RPMI8226 (cell line): ENCODE measurements at regions not wholly inside any gene's neighbourhood (a gene's known extent, or its start where the extent isn't known, plus 50 kb on each side); places are given as distances from the start of the nearest gene placed in this dataset.
"Not testable (repeated sequence)": the region's sequence is repeated elsewhere in the genome, so short reads cannot be mapped to it uniquely, and the experiment has no call there.

ENCODE experiments used
- DNase-seq: peaks from one replicate; pipeline ENCODE4 v3.0.0-alpha.2; 2015

- DNase-seq, result no peak
Measured at GRCh38 chr6:51001399-51001798, 182.7 kb downstream of the TFAP2B start.

GRCh38 chr6:51004380-51004779 lies 185.7 kb downstream of the TFAP2B start:
- no peak for DNase-seq

- no peak for DNase-seq
Measured at GRCh38 chr6:51005779-51006178, 187.1 kb downstream of the TFAP2B start.

DNA sequence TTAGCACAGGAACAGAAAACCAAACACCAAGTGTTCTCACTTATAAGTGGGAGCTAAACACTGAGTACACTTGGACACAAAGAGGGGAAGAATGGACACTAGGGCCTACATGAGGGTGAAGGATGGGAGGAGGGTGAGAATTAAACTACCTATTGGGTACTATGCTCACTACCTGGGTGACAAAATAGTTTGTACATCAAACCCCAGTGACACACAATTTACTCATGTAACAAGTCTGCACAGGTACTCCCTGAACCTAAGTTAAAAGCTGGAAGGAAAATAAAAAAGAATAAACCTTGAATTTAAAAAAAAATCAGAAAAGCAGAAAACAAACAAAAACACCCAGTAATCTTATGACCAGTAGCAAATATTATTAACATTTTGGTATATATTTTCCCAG lies 188.6 kb downstream of the TFAP2B start:
- no peak for DNase-seq

DNA sequence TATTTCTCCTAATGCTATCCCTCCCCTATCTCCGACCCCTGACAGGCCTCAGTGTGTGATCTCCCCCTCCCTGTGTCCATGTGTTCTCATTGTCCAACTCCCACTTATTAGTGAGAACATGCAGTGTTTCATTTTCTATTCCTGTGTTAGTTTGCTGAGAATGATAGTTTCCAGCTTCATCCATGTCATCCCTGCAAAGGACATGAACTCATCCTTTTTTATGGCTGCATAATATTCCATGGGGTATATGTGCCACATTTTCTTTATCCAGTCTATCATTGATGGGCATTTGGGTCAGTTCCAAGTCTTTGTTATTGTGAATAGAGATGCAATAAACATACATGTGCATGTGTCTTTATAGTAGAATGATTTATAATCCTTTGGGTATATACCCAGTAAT lies 190.0 kb downstream of the TFAP2B start:
- DNase-seq, result not testable (repeated sequence)

DNA sequence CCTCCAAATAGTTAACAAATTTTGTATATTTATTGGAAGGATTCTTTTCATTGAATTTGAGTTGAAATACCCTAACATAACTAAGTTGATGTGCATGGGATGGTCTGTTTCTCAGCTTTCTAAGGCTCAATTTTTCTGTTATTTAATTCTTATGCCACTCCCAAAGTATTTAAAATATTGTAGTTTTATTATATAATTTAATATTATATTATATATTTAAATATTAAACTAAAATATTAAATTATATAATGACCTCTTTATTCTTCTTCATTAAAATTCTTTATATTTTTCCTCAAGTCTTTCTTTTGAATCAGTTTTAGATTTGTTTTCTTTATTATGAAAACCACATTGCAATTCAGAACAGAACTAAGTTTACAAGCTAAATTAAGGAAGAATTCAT lies 194.7 kb downstream of the TFAP2B start:
- no peak for DNase-seq

DNA sequence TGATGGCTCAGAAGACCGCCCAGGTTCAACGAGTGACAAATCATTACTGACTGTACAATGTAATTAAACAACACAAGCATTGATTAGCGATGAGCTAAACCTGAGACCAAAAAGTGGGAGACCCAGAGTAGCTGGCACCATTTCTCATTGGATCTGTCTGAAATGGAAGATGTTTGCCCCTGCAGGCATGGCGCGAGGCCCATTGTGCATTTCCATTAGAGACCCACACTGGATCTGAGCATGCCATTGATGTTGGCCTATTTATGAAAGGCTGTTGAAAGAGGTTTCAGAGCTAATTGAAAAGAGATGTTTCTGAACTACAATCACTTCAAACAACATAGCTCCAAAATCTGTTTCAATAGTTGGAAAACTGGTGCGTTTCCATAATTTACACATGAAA lies 196.7 kb downstream of the TFAP2B start:
- DNase-seq, result no peak

- no peak for DNase-seq
Measured at GRCh38 chr6:51016489-51016888, 197.8 kb downstream of the TFAP2B start.

DNA sequence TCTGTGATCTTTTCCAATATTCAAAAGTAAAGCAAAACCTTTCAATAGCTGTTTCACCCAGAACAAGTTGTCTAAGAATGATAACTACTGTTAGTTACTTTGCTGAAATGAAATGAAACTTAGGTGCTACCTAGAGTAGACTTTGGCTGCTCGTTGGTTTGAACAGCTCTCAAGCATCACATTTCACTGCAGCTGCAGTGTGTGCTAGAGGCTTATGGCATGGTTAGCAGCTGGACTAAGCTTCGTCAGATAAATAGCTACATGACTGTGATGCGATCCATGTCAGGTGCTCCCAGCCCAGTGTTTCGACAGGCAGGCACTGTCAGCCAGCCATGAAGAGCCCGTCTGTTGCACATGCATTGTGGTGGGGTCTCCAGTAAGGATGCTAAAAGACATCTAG lies 201.1 kb downstream of the TFAP2B start:
- no peak for DNase-seq

- DNase-seq, result no peak
Measured at GRCh38 chr6:51021171-51021570, 202.5 kb downstream of the TFAP2B start.

DNA sequence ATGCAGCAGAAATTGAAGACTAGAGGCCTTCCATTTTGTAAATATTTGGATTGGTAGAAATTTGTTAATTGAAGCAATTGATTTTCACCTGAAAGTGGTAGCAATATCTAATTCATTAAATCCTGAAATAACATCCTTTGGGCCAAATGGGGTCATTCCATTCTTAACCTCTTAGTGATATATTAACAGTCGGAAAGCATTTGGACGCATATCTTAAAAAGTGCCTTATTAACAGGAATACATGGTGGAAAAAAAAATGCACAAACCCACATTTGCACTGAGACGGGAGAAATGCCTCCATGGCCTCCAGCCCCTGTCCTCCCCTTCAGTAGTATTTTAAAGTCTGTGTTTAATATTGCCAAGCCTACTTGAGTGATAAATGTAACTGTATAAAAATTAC lies 205.5 kb downstream of the TFAP2B start:
- no peak for DNase-seq

- DNase-seq, result no peak
Measured at GRCh38 chr6:51025082-51025777, 206.6 kb downstream of the TFAP2B start.

DNA sequence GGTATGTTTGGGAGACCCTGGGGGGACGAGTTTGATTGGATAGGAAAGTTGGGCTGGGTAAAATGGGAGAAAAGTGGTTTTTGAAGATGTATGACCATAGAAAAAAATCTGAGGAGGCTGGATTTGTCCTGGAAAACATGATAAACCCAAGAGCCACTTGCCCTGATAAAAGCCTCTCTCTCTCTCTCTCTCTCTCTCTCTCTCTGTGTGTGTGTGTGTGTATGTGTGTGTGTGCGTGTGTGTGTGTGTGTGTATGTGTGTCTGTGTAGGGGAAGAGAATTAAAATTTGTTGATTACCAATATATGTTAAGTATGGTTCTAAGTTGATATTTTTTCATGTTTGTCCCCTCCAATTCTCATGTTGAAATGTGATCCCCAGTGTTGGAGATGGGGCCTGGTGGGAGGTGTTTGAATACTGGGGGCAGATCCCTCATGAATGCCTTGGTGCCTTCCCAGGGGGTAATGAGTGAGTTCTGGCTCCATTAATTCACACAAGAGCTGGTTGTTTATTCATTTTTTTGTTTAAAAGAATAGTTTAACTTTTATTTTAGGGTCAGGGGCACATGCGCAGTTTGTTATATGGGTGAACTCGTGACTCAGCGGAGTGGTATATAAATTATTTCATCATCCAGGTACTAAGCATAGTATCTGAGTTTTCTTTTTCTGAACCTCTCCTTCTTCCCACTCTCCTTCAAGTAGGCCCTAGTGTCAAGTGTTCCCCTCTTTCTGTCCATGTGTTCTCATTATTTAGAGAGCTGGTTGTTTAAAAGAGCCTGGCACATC lies 208.8 kb downstream of the TFAP2B start:
- DNase-seq, result no peak

- DNase-seq, result no peak
Measured at GRCh38 chr6:51028276-51028675, 209.6 kb downstream of the TFAP2B start.

- DNase-seq, result no peak
Measured at GRCh38 chr6:51029561-51029960, 210.9 kb downstream of the TFAP2B start.

GRCh38 chr6:51045548-51045947 lies 226.9 kb downstream of the TFAP2B start:
- no peak for DNase-seq

- DNase-seq, result no peak
Measured at GRCh38 chr6:51049288-51049982, 230.8 kb downstream of the TFAP2B start.

DNA sequence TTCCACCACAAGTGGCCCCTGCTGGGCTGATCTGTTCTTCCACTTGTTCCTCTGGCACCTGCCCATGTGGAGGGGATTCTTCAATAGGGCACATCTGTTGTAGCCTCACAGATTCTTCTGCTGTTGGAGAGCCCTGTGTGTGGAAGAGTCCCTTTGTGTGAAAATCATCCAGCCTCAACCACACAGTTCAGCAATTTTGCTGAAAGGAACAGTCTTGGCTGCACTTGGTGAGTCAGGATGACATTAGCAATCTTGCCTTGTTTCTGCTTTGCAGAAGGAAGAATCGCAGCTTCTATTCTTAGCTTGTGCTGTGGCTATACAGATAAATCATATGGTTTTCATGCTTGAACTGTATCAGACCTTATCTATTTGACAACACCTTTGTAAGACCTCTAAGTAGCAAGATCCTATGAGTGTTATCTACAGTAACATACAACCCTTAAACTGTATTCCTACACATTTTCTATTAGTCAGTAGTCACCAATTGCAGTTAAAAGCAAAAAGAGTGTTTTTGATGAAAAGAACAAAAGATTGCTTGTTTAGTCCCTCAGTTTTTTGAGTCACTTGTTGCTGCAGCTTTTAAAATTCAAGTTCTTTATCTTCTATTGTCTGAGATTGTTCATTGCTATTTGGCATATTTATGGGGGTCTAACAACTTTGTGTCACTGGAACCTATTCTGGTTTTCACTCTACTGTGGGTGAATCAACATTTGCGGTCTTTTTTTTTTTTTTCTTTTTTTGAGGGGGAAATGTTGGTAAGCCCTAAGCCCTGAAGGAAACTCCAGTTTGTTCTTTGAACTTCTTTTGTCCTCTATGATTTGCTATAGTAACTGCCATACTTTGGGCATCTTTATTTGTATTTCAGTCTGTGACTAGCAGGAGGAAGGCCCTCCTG lies 231.6 kb downstream of the TFAP2B start:
- DNase-seq, result no peak

DNA sequence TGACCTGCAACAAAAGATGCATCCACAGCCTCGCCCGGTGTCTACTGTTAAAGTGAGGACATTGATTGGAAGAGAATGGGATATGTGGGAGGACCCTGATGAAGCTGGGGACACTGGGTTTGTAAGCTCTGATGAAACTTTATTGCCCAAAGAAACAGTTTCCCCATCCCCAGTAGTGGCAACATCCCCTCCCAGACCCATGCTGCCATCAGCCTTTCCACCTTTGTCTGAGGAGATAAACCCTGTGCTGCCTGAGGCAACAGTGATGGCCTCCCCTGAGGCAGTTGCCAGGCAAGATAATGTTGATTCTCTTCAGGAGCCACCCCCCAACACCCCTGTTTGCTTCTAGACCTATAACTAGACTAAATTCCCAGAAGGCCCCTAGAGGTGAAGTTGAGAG lies 234.0 kb downstream of the TFAP2B start:
- DNase-seq, result not testable (repeated sequence)

GRCh38 chr6:51055316-51055715 lies 236.6 kb downstream of the TFAP2B start:
- not testable (repeated sequence) for DNase-seq

GRCh38 chr6:51057296-51057695 lies 238.6 kb downstream of the TFAP2B start:
- DNase-seq, result no peak

- no peak for DNase-seq
Measured at GRCh38 chr6:51060262-51060762, 241.6 kb downstream of the TFAP2B start.
